KMS-11 (cell line): ENCODE measurements at regions not wholly inside any gene's neighbourhood (a gene's known extent, or its start where the extent isn't known, plus 50 kb on each side); places are given as distances from the start of the nearest gene placed in this dataset.

ENCODE experiments used
- H2AFZ ChIP-seq: fragments of 200-600 bp; sonication (generic); 2 replicates; pipeline ENCODE4 v1.6.1; 2016; ENCODE audit warnings: antibody characterized with exemption, mixed run types, low read depth
- H3K27ac ChIP-seq: fragments of 200-600 bp; sonication (generic); 2 replicates; pipeline ENCODE4 v1.6.1; 2016; ENCODE audit warnings: mild to moderate bottlenecking, mixed run types
- H3K27me3 ChIP-seq: fragments of 200-600 bp; sonication (generic); 2 replicates; pipeline ENCODE4 v1.6.1; 2017; ENCODE audit warnings: mild to moderate bottlenecking, low read depth, mixed run types, moderate library complexity; ENCODE audit not compliant: insufficient read depth
- H3K36me3 ChIP-seq: fragments of 200-600 bp; sonication (generic); 2 replicates; pipeline ENCODE4 v1.6.1; 2017; ENCODE audit warnings: mild to moderate bottlenecking, mixed run types; ENCODE audit not compliant: insufficient read depth
- H3K4me1 ChIP-seq: fragments of 200-600 bp; sonication (generic); 2 replicates; pipeline ENCODE4 v1.6.1; 2016; ENCODE audit warnings: mild to moderate bottlenecking, low read depth, mixed run types; ENCODE audit not compliant: poor library complexity, severe bottlenecking
- H3K4me2 ChIP-seq: fragments of 200-600 bp; sonication (generic); 2 replicates; pipeline ENCODE4 v1.7.0; 2016; ENCODE audit warnings: mild to moderate bottlenecking, mixed run types
- H3K4me3 ChIP-seq: fragments of 200-600 bp; sonication (generic); IDR thresholded peaks from 2 replicates; pipeline ENCODE4 v1.6.1; 2017; ENCODE audit warnings: low read depth, low read length, mixed read lengths; ENCODE audit not compliant: insufficient read depth
- H3K79me2 ChIP-seq: fragments of 200-600 bp; sonication (generic); 2 replicates; pipeline ENCODE4 v1.6.1; 2016; ENCODE audit warnings: low read depth, mixed run types; ENCODE audit not compliant: insufficient read depth
- H3K9ac ChIP-seq: fragments of 200-600 bp; sonication (generic); 2 replicates; pipeline ENCODE4 v1.6.1; 2016; ENCODE audit warnings: mild to moderate bottlenecking, mixed run types
- H4K20me1 ChIP-seq: fragments of 200-600 bp; sonication (generic); 2 replicates; pipeline ENCODE4 v1.6.1; 2016; ENCODE audit warnings: mild to moderate bottlenecking, mixed run types; ENCODE audit not compliant: insufficient read depth
- CTCF ChIP-seq: fragments of 200-600 bp; sonication (generic); conservative IDR thresholded peaks from 2 replicates; pipeline ENCODE4 v1.6.1; 2017; ENCODE audit warnings: low read depth, mild to moderate bottlenecking, antibody characterized with exemption, low read length, moderate library complexity, mixed read lengths

DNA sequence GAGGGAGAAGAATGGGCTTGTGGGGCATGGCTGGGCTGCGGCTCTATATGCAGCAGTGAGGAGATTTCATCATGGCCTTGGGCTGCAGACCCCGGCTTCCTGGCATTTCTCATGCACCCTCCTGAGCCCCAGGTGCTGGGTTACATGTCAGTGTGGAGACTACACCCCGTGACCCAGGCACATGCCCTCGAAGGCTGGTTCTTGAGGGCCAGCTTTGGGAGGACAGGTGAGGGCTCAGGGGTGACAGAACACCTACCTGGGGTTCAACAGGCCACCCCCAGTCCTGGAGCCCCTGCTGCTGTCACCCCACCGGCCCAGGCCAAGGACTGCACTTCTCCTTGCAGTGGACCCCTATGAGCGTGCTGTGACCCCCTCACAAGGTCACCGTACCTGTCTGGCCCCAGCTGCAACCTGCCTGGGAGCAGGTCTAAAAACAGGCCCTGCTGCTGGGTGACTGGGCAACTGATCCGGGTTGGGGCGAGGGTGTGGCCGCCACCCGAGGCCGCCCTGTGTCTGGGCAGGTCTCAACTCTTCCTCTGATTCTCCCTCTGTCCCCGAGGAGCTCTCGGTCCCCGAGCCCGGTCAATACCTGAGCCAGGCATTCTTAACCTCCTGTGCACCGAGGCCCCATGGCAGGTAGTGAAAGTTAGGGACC lies 94.8 kb upstream of the OTOS start:
- H3K9ac ChIP-seq = no peak overlapping the region
- TF ChIP-seq CTCF = no peak
- no peak overlapping the region for H3K4me2 ChIP-seq
- no peaks in the 10 kb centered on the region for H3K4me1 ChIP-seq
- no peaks in the 10 kb centered on the region; the same call in 1 of the 2 replicates for H3K27me3 ChIP-seq
- H3K79me2 ChIP-seq = no peaks in the 10 kb centered on the region
- no peaks in the 10 kb centered on the region for H3K36me3 ChIP-seq
- H2AFZ ChIP-seq = no peak overlapping the region
- no peaks in the 10 kb centered on the region for H4K20me1 ChIP-seq
- H3K27ac ChIP-seq = no peak overlapping the region
- no peak overlapping the region for H3K4me3 ChIP-seq

DNA sequence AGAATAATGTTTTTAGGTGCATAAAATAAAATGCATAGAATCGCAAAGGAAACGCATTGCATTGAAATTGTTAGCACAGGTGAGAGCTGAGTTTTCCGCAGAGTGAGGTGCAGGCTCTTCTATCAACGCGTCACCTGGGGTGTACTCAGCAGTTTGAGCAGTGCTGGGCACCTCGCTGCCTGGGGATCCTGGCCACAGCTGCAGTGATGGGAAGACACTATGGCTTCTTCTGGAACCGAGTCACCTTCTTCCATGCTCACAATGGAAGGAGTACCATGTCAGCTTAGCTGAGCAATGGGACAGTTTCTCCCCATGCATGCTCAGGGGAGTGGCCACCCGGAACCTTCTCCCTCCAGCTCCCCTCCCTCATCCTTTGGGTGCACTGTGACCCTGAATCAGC lies 95.4 kb upstream of the OTOS start:
- no peak overlapping the region for H3K4me2 ChIP-seq
- no peak overlapping the region for H2AFZ ChIP-seq
- no peak overlapping the region for H3K9ac ChIP-seq
- no peak overlapping the region for H3K27ac ChIP-seq
- no peaks in the 10 kb centered on the region; the same call in 1 of the 2 replicates for H3K27me3 ChIP-seq
- H3K79me2 ChIP-seq = no peaks in the 10 kb centered on the region
- no peak for TF ChIP-seq CTCF
- H4K20me1 ChIP-seq = no peaks in the 10 kb centered on the region
- H3K4me3 ChIP-seq = no peak overlapping the region
- H3K36me3 ChIP-seq = no peaks in the 10 kb centered on the region
- no peaks in the 10 kb centered on the region for H3K4me1 ChIP-seq

GRCh38 chr2:240236217-240237111 lies 96.0 kb upstream of the OTOS start:
- Histone ChIP-seq H3K4me1 (no peaks in the 10 kb centered on the region), H3K27me3 (no peaks in the 10 kb centered on the region; the same call in 1 of the 2 replicates), H4K20me1 (no peaks in the 10 kb centered on the region), H3K27ac (no peak overlapping the region), H3K9ac (no peak overlapping the region), H2AFZ (no peak overlapping the region), H3K79me2 (no peaks in the 10 kb centered on the region), H3K4me2 (no peak overlapping the region), H3K4me3 (no peak overlapping the region), H3K36me3 (no peaks in the 10 kb centered on the region)
- no peak for TF ChIP-seq CTCF

DNA sequence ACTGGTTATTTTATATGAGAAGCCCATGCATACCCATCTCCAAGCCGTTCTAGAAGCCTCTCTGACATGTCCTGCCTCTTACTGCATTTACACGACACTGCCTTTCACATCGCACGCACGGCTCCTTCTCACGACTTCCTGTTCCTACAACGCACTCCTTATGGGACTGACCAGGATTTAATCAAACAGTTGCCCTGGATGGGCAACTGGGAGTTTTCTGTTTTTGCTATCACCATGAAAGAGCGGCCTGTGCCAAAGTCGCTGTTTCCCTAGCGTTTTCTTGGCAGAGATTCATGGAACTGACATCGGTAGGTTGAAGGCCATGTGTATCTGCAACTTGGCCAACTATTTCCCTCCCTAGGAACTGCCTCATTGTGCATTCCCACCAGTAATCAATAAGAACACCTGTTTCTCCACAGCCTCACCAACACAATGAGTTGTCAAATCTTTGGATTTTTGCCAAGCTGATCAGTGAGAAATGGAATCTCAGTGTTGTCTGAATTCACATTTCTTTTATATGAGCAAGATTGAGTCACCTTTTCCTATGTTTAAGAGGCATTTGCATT lies 97.2 kb upstream of the OTOS start:
- Histone ChIP-seq H3K27me3 (no peaks in the 10 kb centered on the region; the same call in 1 of the 2 replicates), H3K4me2 (no peak overlapping the region), H3K79me2 (no peaks in the 10 kb centered on the region), H3K9ac (no peak overlapping the region), H2AFZ (no peak overlapping the region), H3K4me1 (no peaks in the 10 kb centered on the region), H3K27ac (no peak overlapping the region), H4K20me1 (no peaks in the 10 kb centered on the region), H3K36me3 (no peaks in the 10 kb centered on the region), H3K4me3 (no peak overlapping the region)
- TF ChIP-seq CTCF = no peak
